GM12875 (cell line): ENCODE measurements at regions not wholly inside any gene's neighbourhood (a gene's known extent, or its start where the extent isn't known, plus 50 kb on each side); places are given as distances from the start of the nearest gene placed in this dataset.

Source experiments
- H3K4me3 ChIP-seq: one replicate; pipeline ENCODE4 v1.5.1; 2011; ENCODE audit warnings: low read depth, low read length, control low read depth
- TF ChIP-seq, protein P1 (sequence below): IDR thresholded peaks from 2 replicates; pipeline ENCODE4 v1.5.1; 2011; ENCODE audit warnings: low read depth, mild to moderate bottlenecking, control low read depth, inconsistent platforms, low read length, moderate library complexity, borderline replicate concordance; ENCODE audit not compliant: insufficient read depth

DNA sequence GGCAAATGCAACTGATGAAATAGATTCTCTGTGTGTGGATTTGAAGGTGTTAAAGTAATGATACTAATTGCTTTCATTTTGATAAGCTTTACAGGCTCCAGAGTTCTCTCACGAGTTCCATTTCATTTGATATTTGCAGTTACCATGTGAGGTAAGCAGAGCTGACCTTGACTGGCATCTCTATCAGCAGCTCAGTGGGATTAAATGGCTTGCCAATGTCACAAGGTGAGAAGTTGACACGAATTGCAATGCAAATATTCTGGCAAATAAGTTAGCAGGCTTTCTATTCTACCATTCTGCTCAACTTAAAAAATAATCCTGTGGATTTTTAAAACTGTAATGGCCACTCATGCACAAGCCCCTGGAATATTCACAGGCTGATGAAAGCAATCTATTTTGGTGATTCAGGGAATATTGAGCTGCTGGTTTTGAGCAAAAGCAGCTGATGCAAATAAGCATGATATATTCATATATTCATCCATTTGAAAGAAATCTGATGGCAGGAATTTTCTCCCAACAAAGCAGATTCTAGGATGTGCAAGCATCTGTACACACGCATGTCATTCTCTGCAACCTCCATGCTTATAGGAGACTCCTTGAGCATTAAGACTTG is 64.5 kb upstream of the ANKRD1 start:
- TF ChIP-seq, protein P1, sequence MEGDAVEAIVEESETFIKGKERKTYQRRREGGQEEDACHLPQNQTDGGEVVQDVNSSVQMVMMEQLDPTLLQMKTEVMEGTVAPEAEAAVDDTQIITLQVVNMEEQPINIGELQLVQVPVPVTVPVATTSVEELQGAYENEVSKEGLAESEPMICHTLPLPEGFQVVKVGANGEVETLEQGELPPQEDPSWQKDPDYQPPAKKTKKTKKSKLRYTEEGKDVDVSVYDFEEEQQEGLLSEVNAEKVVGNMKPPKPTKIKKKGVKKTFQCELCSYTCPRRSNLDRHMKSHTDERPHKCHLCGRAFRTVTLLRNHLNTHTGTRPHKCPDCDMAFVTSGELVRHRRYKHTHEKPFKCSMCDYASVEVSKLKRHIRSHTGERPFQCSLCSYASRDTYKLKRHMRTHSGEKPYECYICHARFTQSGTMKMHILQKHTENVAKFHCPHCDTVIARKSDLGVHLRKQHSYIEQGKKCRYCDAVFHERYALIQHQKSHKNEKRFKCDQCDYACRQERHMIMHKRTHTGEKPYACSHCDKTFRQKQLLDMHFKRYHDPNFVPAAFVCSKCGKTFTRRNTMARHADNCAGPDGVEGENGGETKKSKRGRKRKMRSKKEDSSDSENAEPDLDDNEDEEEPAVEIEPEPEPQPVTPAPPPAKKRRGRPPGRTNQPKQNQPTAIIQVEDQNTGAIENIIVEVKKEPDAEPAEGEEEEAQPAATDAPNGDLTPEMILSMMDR: no peak

DNA sequence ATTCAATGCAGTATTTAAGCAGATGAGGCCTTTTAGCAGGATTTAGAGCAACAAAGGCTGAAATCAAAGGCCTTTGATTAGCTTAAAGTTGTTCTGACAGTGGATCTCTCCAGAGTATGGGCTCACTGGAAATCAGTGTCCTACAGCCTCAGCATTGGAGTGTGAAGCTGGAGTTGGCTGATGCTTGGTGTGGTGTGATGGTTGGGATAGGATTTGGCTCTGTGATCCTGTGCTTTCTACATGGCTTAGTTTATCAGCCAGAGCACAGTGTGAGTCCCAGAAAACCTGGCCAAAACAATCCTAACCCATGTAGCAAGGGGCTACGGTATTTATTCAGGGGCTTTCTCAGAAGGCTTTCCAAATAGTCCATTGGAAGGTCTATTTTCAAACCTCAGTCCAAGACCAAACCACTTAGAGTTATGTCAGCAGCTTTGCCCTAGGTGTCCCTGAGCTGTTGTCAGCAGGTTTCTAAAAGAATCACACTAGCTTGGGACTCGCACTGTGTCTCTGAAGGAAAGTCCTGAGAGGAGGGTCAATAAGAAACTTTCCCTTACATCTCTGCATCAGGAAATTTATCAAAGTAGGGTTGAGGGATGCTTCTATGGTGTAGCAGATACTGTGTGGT is 65.4 kb upstream of the ANKRD1 start:
- TF ChIP-seq, protein P1: no peak
- H3K4me3 ChIP-seq: no peak overlapping the region

More for the DNA sequence above, 64.5 kb upstream of the ANKRD1 start:
- H3K4me3 ChIP-seq: no peak overlapping the region

DNA sequence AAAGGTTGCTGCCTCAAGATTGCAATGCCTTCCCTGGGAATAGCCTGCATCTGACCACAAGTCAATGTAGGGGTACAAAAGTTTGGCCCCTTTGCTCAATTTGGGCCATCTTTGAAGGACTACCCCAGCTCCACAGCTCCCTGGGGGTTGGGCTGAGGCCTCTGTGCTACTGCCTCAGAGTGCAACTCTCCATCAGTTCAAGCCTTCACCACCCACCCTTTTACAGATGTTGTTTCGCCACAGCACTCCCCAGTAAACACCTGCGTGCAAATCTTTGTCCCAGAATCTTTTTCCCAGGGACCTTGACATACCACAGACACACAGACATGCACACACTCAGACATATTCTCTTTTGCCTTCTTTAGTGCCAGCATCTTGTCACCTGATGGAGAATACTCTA is 66.0 kb upstream of the ANKRD1 start:
- TF ChIP-seq, protein P1: no peak
- H3K4me3 ChIP-seq: no peak overlapping the region

DNA sequence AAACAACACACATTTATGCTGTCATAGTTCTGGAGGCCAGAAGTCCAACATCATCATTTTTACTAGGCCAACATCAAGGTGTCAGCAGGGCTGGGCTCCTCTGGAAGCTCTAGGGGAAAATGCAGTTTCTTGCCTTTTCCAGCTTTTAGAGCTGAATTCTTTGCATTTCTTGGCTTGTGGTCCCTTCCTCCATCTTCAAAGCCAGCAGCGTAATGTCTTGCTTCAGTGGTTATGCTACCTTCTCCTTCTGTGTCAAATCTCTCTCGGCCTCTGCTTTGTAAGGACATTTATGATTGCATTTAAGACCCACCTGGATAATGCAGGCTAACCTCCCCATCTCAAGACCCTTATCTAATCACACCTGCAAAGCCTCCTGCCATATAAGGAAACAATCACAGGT is 66.5 kb upstream of the ANKRD1 start:
- no peak overlapping the region for H3K4me3 ChIP-seq
- TF ChIP-seq, protein P1: no peak

DNA sequence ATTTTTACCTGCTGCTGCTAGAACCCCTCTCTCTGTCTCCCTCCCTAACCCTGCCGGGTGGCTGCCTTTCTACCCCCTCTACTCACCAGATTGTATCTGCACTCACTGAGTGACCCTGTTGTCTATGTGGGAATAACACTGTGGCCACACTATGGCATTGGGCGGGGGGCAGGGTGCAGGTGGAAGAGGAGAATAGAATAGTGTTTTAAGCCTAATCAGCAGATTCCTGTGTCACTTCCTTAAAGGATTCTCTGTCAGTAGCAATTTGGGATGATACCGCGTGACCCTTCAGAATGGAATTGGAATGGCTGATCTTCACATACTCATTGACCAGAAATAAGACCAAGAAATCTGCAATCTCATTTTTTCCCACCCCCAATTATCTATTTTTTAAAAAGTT is 67.1 kb upstream of the ANKRD1 start:
- TF ChIP-seq, protein P1: no peak

DNA sequence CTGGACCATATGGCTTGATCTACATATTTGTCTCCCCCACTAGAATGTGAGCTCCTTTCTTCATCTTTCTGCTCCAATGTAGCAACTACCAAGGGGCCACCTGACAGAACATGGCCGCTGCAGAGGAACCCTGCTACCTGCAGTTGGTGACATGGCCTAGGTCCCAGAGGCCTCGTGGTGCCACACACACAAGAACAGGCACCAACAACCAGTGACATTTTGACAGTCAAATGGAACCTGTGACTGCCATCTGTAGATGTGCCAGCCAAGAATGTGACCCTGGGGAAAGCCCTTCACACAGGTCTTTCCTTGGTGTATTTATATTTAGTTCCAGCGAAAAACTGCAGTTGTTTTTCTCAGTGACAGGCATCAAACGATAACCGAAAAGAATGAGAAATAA is 67.9 kb upstream of the ANKRD1 start:
- TF ChIP-seq, protein P1: no peak

More for the DNA sequence above, 67.1 kb upstream of the ANKRD1 start:
- no peak overlapping the region for H3K4me3 ChIP-seq

DNA sequence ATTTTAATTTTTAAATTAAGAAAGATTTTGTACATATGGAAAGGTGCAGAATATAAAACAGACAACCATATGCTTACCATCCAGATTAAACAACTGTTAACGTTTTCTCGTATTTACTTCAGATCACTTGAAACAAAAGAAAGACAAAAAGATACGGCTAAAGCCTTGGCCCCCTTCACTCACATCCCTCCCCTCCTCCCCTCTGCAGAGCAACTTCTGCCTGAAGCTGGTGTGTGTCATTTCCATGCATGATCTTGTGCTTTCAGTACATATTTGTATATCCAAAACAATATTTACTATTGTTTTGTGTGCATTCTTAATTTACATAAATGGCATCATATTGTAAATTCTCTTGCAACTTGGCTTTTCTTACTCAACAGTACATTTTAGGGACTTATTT is 68.5 kb upstream of the ANKRD1 start:
- no peak overlapping the region for H3K4me3 ChIP-seq
- TF ChIP-seq, protein P1: no peak

More for the DNA sequence above, 67.9 kb upstream of the ANKRD1 start:
- no peak overlapping the region for H3K4me3 ChIP-seq
